DOHH2 (cell line): ENCODE measurements at regions not wholly inside any gene's neighbourhood (a gene's known extent, or its start where the extent isn't known, plus 50 kb on each side); places are given as distances from the start of the nearest gene placed in this dataset.

ENCODE experiments used
- H3F3A ChIP-seq: fragments of 200-600 bp; sonication (generic), shearing (Covaris generic); 2 replicates; pipeline ENCODE4 v1.6.0; 2016; ENCODE audit warnings: antibody characterized with exemption, mild to moderate bottlenecking; ENCODE audit not compliant: control insufficient read depth, insufficient read depth
- H3K27ac ChIP-seq: fragments of 200-600 bp; sonication (generic); 2 replicates; pipeline ENCODE4 v1.5.1; 2014; ENCODE audit warnings: low read depth, mild to moderate bottlenecking, low read length, moderate library complexity
- H3K27me3 ChIP-seq: fragments of 200-600 bp; sonication (generic); 2 replicates; pipeline ENCODE4 v1.6.1; 2014; ENCODE audit warnings: mild to moderate bottlenecking, low read length, mixed read lengths; ENCODE audit not compliant: control insufficient read depth
- H3K36me3 ChIP-seq: fragments of 200-600 bp; sonication (generic); 2 replicates; pipeline ENCODE4 v1.6.1; 2014; ENCODE audit warnings: mild to moderate bottlenecking, low read length, moderate library complexity, mixed read lengths; ENCODE audit not compliant: control insufficient read depth
- H3K4me1 ChIP-seq: fragments of 200-600 bp; sonication (generic); 2 replicates; pipeline ENCODE4 v1.6.1; 2014; ENCODE audit warnings: mild to moderate bottlenecking, low read length, mixed read lengths; ENCODE audit not compliant: control insufficient read depth
- H3K4me2 ChIP-seq: fragments of 200-600 bp; sonication (generic); 2 replicates; pipeline ENCODE4 v1.6.0; 2014; ENCODE audit warnings: mild to moderate bottlenecking, low read length, moderate library complexity
- H3K4me3 ChIP-seq: fragments of 200-600 bp; sonication (generic); 2 replicates; pipeline ENCODE4 v1.5.1; 2014; ENCODE audit warnings: mild to moderate bottlenecking, low read length, mixed read lengths
- H3K79me2 ChIP-seq: fragments of 200-600 bp; sonication (generic); 2 replicates; pipeline ENCODE4 v1.6.1; 2014; ENCODE audit warnings: mild to moderate bottlenecking, low read length, mixed read lengths; ENCODE audit not compliant: control insufficient read depth
- H3K9me2 ChIP-seq: fragments of 200-600 bp; sonication (generic); replicated peaks from 2 replicates; pipeline ENCODE4 v1.6.1; 2014; ENCODE audit warnings: mild to moderate bottlenecking, low read length, mixed read lengths; ENCODE audit not compliant: control insufficient read depth
- H3K9me3 ChIP-seq: fragments of 200-600 bp; sonication (generic); 2 replicates; pipeline ENCODE4 v1.6.1; 2014; ENCODE audit warnings: antibody characterized with exemption, low read length, mixed read lengths; ENCODE audit not compliant: control insufficient read depth, insufficient read depth
- H4K20me1 ChIP-seq: fragments of 200-600 bp; sonication (generic); 2 replicates; pipeline ENCODE4 v1.6.0; 2014; ENCODE audit warnings: low read depth, mild to moderate bottlenecking, antibody characterized with exemption, low read length, moderate library complexity; ENCODE audit not compliant: control insufficient read depth, insufficient read depth
- CTCF ChIP-seq: fragments of 200-600 bp; sonication (generic); IDR thresholded peaks from one replicate; pipeline ENCODE4 v1.5.1; 2014; ENCODE audit warnings: antibody characterized with exemption, mild to moderate bottlenecking, low read depth, low read length; ENCODE audit not compliant: poor library complexity, severe bottlenecking
- EZH2phosphoT487 ChIP-seq: fragments of 200-600 bp; sonication (generic); IDR thresholded peaks from 2 replicates; pipeline ENCODE4 v1.6.1; 2017; ENCODE audit warnings: borderline replicate concordance, mild to moderate bottlenecking, antibody characterized with exemption, low read length, moderate library complexity, mixed read lengths

GRCh38 chr14:56944397-56944796 is 134.1 kb upstream of the OTX2 start:
- H4K20me1 ChIP-seq, result no peaks in the 10 kb centered on the region
- H3F3A ChIP-seq, result no peaks in the 10 kb centered on the region
- no peaks in the 10 kb centered on the region for H3K79me2 ChIP-seq
- no peak overlapping the region for H3K4me3 ChIP-seq
- H3K4me1 ChIP-seq, result no peaks in the 10 kb centered on the region
- H3K9me2 ChIP-seq, result no peaks in the 10 kb centered on the region
- H3K36me3 ChIP-seq, result no peaks in the 10 kb centered on the region
- H3K27me3 ChIP-seq, result no peaks in the 10 kb centered on the region
- no peak overlapping the region for H3K4me2 ChIP-seq
- no peaks in the 10 kb centered on the region for H3K9me3 ChIP-seq
- no peak overlapping the region for H3K27ac ChIP-seq
- TF ChIP-seq CTCF (no peak), EZH2phosphoT487 (no peak)

- Histone ChIP-seq H3K9me2 (no peaks in the 10 kb centered on the region), H3K9me3 (no peaks in the 10 kb centered on the region), H3F3A (no peaks in the 10 kb centered on the region), H3K79me2 (no peaks in the 10 kb centered on the region), H4K20me1 (no peaks in the 10 kb centered on the region), H3K4me3 (no peak overlapping the region), H3K27ac (no peak overlapping the region), H3K27me3 (no peaks in the 10 kb centered on the region), H3K36me3 (no peaks in the 10 kb centered on the region), H3K4me1 (no peaks in the 10 kb centered on the region), H3K4me2 (no peak overlapping the region)
- TF ChIP-seq CTCF (no peak), EZH2phosphoT487 (no peak)
Observed at GRCh38 chr14:56933446-56933845, 123.2 kb upstream of the OTX2 start.

GRCh38 chr14:56918849-56919574 is 108.7 kb upstream of the OTX2 start:
- TF ChIP-seq CTCF (no peak), EZH2phosphoT487 (no peak)
- Histone ChIP-seq H3F3A (no peaks in the 10 kb centered on the region), H3K36me3 (no peaks in the 10 kb centered on the region), H4K20me1 (no peaks in the 10 kb centered on the region), H3K9me2 (no peaks in the 10 kb centered on the region), H3K79me2 (no peaks in the 10 kb centered on the region), H3K27ac (no peak overlapping the region), H3K4me2 (no peak overlapping the region), H3K4me1 (no peaks in the 10 kb centered on the region), H3K27me3 (no peaks in the 10 kb centered on the region), H3K4me3 (no peak overlapping the region), H3K9me3 (no peaks in the 10 kb centered on the region)
